C4-2B (cell line): ENCODE measurements at regions not wholly inside any gene's neighbourhood (a gene's known extent, or its start where the extent isn't known, plus 50 kb on each side); places are given as distances from the start of the nearest gene placed in this dataset.

Experiments
- ZFX ChIP-seq: fragments of 450-650 bp; IDR thresholded peaks from 2 replicates; pipeline ENCODE4 v1.6.1; 2017
- TF ChIP-seq, protein P1 (sequence below): fragments of 450-650 bp; conservative IDR thresholded peaks from 2 replicates; pipeline ENCODE4 v1.5.1; 2017; ENCODE audit warnings: mild to moderate bottlenecking

GRCh38 chrX:131843987-131844386, 179.1 kb upstream of the STK26 start:
- TF ChIP-seq, protein P1, sequence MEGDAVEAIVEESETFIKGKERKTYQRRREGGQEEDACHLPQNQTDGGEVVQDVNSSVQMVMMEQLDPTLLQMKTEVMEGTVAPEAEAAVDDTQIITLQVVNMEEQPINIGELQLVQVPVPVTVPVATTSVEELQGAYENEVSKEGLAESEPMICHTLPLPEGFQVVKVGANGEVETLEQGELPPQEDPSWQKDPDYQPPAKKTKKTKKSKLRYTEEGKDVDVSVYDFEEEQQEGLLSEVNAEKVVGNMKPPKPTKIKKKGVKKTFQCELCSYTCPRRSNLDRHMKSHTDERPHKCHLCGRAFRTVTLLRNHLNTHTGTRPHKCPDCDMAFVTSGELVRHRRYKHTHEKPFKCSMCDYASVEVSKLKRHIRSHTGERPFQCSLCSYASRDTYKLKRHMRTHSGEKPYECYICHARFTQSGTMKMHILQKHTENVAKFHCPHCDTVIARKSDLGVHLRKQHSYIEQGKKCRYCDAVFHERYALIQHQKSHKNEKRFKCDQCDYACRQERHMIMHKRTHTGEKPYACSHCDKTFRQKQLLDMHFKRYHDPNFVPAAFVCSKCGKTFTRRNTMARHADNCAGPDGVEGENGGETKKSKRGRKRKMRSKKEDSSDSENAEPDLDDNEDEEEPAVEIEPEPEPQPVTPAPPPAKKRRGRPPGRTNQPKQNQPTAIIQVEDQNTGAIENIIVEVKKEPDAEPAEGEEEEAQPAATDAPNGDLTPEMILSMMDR: no peak
- no peak for TF ChIP-seq ZFX
